OCI-LY3 (cell line): ENCODE measurements at regions not wholly inside any gene's neighbourhood (a gene's known extent, or its start where the extent isn't known, plus 50 kb on each side); places are given as distances from the start of the nearest gene placed in this dataset.

Source experiments
- H2AFZ ChIP-seq: fragments of 200-600, 300-600 bp; shearing (Covaris generic); 2 replicates; pipeline ENCODE4 v1.6.0; 2014; ENCODE audit warnings: antibody characterized with exemption, low read depth, low read length
- H3K27ac ChIP-seq: fragments of 200-600, 300-600 bp; sonication (generic); 2 replicates; pipeline ENCODE4 v1.5.1; 2014; ENCODE audit warnings: mild to moderate bottlenecking, low read length, moderate library complexity, mixed read lengths
- H3K27me3 ChIP-seq: fragments of 200-600, 300-600 bp; sonication (generic); 2 replicates; pipeline ENCODE4 v1.6.1; 2014; ENCODE audit warnings: low read depth, low read length, mixed read lengths
- H3K36me3 ChIP-seq: fragments of 200-600, 300-600 bp; sonication (generic); replicated peaks from 2 replicates; pipeline ENCODE3; 2014; ENCODE audit warnings: low read depth, low read length, mixed read lengths
- H3K4me1 ChIP-seq: fragments of 300-600, 200-600 bp; sonication (generic); 2 replicates; pipeline ENCODE4 v1.6.1; 2014; ENCODE audit warnings: low read length, mixed read lengths
- H3K4me2 ChIP-seq: fragments of 200-600, 300-600 bp; sonication (generic); 2 replicates; pipeline ENCODE4 v1.6.1; 2014; ENCODE audit warnings: low read length, mixed read lengths
- H3K4me3 ChIP-seq: fragments of 300-600, 200-600 bp; sonication (generic); 2 replicates; pipeline ENCODE4 v1.5.1; 2014; ENCODE audit warnings: antibody characterized with exemption, mild to moderate bottlenecking, low read length, moderate library complexity
- H3K79me2 ChIP-seq: fragments of 300-600, 200-600 bp; shearing (Covaris generic); 2 replicates; pipeline ENCODE4 v1.6.1; 2014; ENCODE audit warnings: mild to moderate bottlenecking, low read length, mixed read lengths
- H3K9ac ChIP-seq: fragments of 300-600, 200-600 bp; shearing (Covaris generic); 2 replicates; pipeline ENCODE4 v1.6.0; 2014; ENCODE audit warnings: mild to moderate bottlenecking, low read length, moderate library complexity
- H3K9me3 ChIP-seq: fragments of 200-600, 300-600 bp; shearing (Covaris generic); 2 replicates; pipeline ENCODE4 v1.6.1; 2014; ENCODE audit warnings: low read length, mixed read lengths; ENCODE audit not compliant: insufficient read depth
- H4K20me1 ChIP-seq: fragments of 200-600, 300-600 bp; sonication (generic); 2 replicates; pipeline ENCODE4 v1.6.1; 2016; ENCODE audit warnings: low read length, mixed read lengths; ENCODE audit not compliant: insufficient read depth
- EZH2phosphoT487 ChIP-seq: fragments of 200-600 bp; shearing (Covaris generic); IDR thresholded peaks from 2 replicates; pipeline ENCODE4 v1.6.1; 2018; ENCODE audit warnings: antibody characterized with exemption, mixed run types, low read depth
- TF ChIP-seq, protein P1 (sequence below): fragments of 200-600, 300-600 bp; sonication (generic); IDR thresholded peaks from 2 replicates; pipeline ENCODE4 v1.5.1; 2014; ENCODE audit warnings: antibody characterized with exemption, low read length, low read depth

GRCh38 chr7:133180717-133181116, 72.2 kb upstream of the EXOC4 start:
- no peak overlapping the region for H3K4me2 ChIP-seq
- TF ChIP-seq EZH2phosphoT487 = no peak
- TF ChIP-seq, protein P1, sequence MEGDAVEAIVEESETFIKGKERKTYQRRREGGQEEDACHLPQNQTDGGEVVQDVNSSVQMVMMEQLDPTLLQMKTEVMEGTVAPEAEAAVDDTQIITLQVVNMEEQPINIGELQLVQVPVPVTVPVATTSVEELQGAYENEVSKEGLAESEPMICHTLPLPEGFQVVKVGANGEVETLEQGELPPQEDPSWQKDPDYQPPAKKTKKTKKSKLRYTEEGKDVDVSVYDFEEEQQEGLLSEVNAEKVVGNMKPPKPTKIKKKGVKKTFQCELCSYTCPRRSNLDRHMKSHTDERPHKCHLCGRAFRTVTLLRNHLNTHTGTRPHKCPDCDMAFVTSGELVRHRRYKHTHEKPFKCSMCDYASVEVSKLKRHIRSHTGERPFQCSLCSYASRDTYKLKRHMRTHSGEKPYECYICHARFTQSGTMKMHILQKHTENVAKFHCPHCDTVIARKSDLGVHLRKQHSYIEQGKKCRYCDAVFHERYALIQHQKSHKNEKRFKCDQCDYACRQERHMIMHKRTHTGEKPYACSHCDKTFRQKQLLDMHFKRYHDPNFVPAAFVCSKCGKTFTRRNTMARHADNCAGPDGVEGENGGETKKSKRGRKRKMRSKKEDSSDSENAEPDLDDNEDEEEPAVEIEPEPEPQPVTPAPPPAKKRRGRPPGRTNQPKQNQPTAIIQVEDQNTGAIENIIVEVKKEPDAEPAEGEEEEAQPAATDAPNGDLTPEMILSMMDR = no peak
- peaks cover 59% of the 10 kb centered on the region for H3K27me3 ChIP-seq
- no peaks in the 10 kb centered on the region for H4K20me1 ChIP-seq
- H3K27ac ChIP-seq = no peak overlapping the region
- no peaks in the 10 kb centered on the region for H3K4me1 ChIP-seq
- H3K9me3 ChIP-seq = no peaks in the 10 kb centered on the region
- no peak overlapping the region for H2AFZ ChIP-seq
- H3K36me3 ChIP-seq = no peaks in the 10 kb centered on the region
- no peak overlapping the region for H3K4me3 ChIP-seq
- no peaks in the 10 kb centered on the region for H3K79me2 ChIP-seq
- H3K9ac ChIP-seq = no peak overlapping the region

GRCh38 chr7:133183042-133183794, 69.7 kb upstream of the EXOC4 start:
- no peak overlapping the region for H3K4me2 ChIP-seq
- H3K27me3 ChIP-seq = peaks cover 62% of the 10 kb centered on the region
- H3K27ac ChIP-seq = no peak overlapping the region

DNA sequence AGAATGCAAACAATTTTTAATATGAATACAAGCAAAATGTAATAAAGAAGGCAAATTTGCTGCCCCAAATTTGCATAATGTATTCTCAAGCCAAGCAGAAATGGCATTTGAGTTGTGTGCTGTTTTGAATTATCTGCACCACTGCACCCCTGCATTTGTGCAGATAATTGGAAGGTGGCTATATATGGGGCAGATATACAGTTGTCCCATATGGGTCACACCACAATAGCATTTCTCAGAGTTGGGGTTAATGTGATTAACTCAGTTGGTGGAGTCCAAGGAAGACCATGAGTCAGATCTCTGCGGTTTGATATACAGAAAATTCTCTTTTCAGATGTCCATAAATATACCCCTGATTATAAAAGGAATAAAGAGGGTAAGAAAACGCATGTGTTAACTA, 68.9 kb upstream of the EXOC4 start:
- Histone ChIP-seq H2AFZ (no peak overlapping the region), H3K79me2 (no peaks in the 10 kb centered on the region), H3K4me2 (no peak overlapping the region), H3K4me1 (no peaks in the 10 kb centered on the region), H3K27me3 (peaks cover 57% of the 10 kb centered on the region), H3K36me3 (no peaks in the 10 kb centered on the region), H3K9ac (no peak overlapping the region), H3K9me3 (no peaks in the 10 kb centered on the region), H4K20me1 (no peaks in the 10 kb centered on the region), H3K4me3 (no peak overlapping the region), H3K27ac (no peak overlapping the region)
- TF ChIP-seq, protein P1 = no peak
- no peak for TF ChIP-seq EZH2phosphoT487

More at GRCh38 chr7:133183042-133183794, 69.7 kb upstream of the EXOC4 start:
- no peak overlapping the region for H3K9ac ChIP-seq
- H2AFZ ChIP-seq = no peak overlapping the region
- no peaks in the 10 kb centered on the region for H3K4me1 ChIP-seq
- H3K9me3 ChIP-seq = no peaks in the 10 kb centered on the region
- TF ChIP-seq, protein P1 = no peak
- TF ChIP-seq EZH2phosphoT487 = no peak
- H3K36me3 ChIP-seq = no peaks in the 10 kb centered on the region
- no peak overlapping the region for H3K4me3 ChIP-seq
- no peaks in the 10 kb centered on the region for H3K79me2 ChIP-seq
- H4K20me1 ChIP-seq = no peaks in the 10 kb centered on the region

- H3K27ac ChIP-seq = no peak overlapping the region
- H3K9me3 ChIP-seq = no peaks in the 10 kb centered on the region
- no peak overlapping the region for H3K4me2 ChIP-seq
- no peak overlapping the region for H3K9ac ChIP-seq
- no peaks in the 10 kb centered on the region for H3K4me1 ChIP-seq
- H3K4me3 ChIP-seq = no peak overlapping the region
- no peaks in the 10 kb centered on the region for H4K20me1 ChIP-seq
- H3K36me3 ChIP-seq = no peaks in the 10 kb centered on the region
- no peaks in the 10 kb centered on the region for H3K79me2 ChIP-seq
- no peak overlapping the region for H2AFZ ChIP-seq
- TF ChIP-seq, protein P1 = no peak
- no peak for TF ChIP-seq EZH2phosphoT487
- peaks cover 55% of the 10 kb centered on the region for H3K27me3 ChIP-seq
Observed at GRCh38 chr7:133185512-133185911, 67.4 kb upstream of the EXOC4 start.
